ENCODE measurements at regions not wholly inside any gene's neighbourhood (a gene's known extent, or its start where the extent isn't known, plus 50 kb on each side); places are given as distances from the start of the nearest gene placed in this dataset.

DNA sequence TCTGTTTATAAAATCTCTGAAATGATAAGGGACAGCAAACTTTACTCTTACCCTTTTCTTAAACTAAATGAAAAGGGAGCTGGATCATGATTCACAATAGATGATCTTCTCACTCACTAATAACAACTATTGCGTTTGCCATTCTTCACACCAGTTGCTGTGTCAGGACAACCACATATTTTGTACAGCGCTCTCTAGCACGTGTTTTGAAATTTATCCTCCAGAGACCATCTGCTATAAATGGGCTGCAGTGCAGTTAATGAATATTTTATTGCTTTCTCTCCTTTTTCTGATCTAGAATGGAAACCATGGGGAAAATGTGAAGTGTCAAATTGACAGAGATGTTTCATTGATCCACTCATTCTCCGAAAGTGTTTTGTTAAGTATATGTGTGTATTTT lies 258.4 kb upstream of the CCNH start (continued):
- TF ChIP-seq, protein P1, sequence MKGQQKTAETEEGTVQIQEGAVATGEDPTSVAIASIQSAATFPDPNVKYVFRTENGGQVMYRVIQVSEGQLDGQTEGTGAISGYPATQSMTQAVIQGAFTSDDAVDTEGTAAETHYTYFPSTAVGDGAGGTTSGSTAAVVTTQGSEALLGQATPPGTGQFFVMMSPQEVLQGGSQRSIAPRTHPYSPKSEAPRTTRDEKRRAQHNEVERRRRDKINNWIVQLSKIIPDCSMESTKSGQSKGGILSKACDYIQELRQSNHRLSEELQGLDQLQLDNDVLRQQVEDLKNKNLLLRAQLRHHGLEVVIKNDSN (IDR thresholded peaks at IDR 0.05; ENCODE audit: borderline replicate concordance, low read depth): no peak
- TF ChIP-seq FOXJ3 (CRISPR knock-in tag; IDR thresholded peaks at IDR 0.05) (no peak), SMC3 (IDR thresholded peaks at IDR 0.05; ENCODE audit: low read depth, low read length) (no peak)

DNA sequence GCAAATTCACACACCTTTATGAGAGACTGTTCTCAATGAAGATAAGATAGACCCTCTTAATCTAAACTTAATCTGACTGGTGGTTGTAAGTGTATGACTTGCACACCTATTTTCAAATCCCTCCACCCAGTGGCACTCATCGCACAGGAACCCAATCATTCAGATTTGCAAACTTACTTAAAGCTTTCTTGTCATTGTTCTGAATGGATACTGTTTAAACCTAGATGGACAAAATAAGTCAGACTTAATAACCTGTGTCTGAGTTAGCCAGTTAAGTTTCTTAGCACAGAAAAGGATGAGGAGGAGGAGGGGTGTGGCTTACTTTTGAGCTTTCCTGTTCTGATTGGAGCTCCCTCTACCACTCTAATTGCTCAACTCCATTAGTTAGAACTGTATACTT lies 252.4 kb upstream of the CCNH start:
- H3K9ac ChIP-seq: no peak overlapping the region
- no peak overlapping the region for H3K4me3 ChIP-seq (ENCODE audit: low read depth in 2 of 2, low read length in 1 of 2)
- H3K79me2 ChIP-seq (ENCODE audit: insufficient read depth): no peaks in the 10 kb centered on the region
- H3K9me2 ChIP-seq: no peaks in the 10 kb centered on the region
- 33% methylated on average over 1 of the region's 1 CpG for WGBS (ENCODE audit: low lambda C conversion rate)
- no peak overlapping the region for H2AFZ ChIP-seq (ENCODE audit: low read depth)
- no peaks in the 10 kb centered on the region for H3F3A ChIP-seq (replicated peaks; ENCODE audit: insufficient read depth)
- no peaks in the 10 kb centered on the region for H3K4me1 ChIP-seq (ENCODE audit: control insufficient read depth in 1 of 2, insufficient read depth in 2 of 2, low read depth in 1 of 2, low read length in 1 of 2)
- ChIA-PET CTCF (no interaction called here), POLR2A (no interaction called here)
- no peak for TF ChIP-seq EZH2phosphoT487 (IDR thresholded peaks at IDR 0.05; ENCODE audit: borderline replicate concordance, low read depth)
- no peak for TF ChIP-seq CHD2 (IDR thresholded peaks at IDR 0.05; ENCODE audit: low read length, partially characterized antibody)
- no peak for TF ChIP-seq NRF1 (IDR thresholded peaks at IDR 0.05; ENCODE audit: low read depth, low read length)
- TF ChIP-seq NFIC (IDR thresholded peaks at IDR 0.05; ENCODE audit: borderline replicate concordance): no peak
- TF ChIP-seq, protein P2, sequence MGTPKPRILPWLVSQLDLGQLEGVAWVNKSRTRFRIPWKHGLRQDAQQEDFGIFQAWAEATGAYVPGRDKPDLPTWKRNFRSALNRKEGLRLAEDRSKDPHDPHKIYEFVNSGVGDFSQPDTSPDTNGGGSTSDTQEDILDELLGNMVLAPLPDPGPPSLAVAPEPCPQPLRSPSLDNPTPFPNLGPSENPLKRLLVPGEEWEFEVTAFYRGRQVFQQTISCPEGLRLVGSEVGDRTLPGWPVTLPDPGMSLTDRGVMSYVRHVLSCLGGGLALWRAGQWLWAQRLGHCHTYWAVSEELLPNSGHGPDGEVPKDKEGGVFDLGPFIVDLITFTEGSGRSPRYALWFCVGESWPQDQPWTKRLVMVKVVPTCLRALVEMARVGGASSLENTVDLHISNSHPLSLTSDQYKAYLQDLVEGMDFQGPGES (IDR thresholded peaks at IDR 0.05; ENCODE audit: low read depth, low read length): no peak
- TF ChIP-seq, protein P3, sequence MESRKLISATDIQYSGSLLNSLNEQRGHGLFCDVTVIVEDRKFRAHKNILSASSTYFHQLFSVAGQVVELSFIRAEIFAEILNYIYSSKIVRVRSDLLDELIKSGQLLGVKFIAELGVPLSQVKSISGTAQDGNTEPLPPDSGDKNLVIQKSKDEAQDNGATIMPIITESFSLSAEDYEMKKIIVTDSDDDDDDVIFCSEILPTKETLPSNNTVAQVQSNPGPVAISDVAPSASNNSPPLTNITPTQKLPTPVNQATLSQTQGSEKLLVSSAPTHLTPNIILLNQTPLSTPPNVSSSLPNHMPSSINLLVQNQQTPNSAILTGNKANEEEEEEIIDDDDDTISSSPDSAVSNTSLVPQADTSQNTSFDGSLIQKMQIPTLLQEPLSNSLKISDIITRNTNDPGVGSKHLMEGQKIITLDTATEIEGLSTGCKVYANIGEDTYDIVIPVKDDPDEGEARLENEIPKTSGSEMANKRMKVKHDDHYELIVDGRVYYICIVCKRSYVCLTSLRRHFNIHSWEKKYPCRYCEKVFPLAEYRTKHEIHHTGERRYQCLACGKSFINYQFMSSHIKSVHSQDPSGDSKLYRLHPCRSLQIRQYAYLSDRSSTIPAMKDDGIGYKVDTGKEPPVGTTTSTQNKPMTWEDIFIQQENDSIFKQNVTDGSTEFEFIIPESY (IDR thresholded peaks at IDR 0.05; ENCODE audit: borderline replicate concordance, low read depth): no peak
- H3K4me2 ChIP-seq: no peak overlapping the region
- H3K36me3 ChIP-seq (replicated peaks in 1 of 2; ENCODE audit: control insufficient read depth in 1 of 2, insufficient read depth in 2 of 2, low read length in 1 of 2): no peaks in the 10 kb centered on the region
- no peak overlapping the region for H3K27ac ChIP-seq (ENCODE audit: low read depth in 2 of 2, low read length in 1 of 2)
- no peaks in the 10 kb centered on the region for H4K20me1 ChIP-seq (ENCODE audit: insufficient read depth)
- H3K27me3 ChIP-seq (ENCODE audit: insufficient read depth): no peaks in the 10 kb centered on the region
- DNase-seq: no peak
- H3K9me3 ChIP-seq: no peaks in the 10 kb centered on the region

DNA sequence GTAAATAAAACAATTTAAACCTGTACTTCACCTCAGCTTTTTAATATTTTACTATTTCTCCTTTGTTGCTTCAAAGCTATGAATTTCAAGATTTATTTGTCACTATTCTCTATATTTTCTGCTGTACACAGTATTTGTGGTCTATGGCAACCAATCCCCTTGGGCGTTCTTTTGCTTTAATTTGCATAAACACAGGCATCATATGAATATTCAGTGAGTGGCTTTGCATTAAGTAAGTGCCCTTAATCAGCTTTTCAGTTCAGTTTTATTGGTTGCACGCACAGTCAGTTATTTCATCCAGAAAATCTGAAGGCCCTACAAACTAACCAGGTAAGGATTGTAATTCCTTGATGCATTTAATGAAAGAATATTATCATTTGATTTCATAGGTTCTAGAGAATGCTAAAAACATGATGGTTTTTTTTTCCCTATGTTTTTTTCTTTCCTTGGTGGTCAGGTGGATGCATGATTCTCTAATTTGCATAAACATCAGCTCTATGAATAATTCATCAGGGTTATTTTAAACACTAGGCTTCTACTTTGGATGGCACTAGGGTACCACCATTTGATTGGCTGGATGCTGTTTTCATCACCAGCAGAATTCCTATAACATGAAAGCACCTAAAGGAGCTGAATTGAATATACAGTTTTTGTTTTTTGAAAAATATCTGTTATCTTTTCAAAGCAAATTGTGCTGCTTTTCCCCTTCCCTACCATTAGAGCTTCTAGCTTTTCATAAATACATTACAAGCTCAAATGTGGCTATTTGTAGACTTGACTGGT lies 249.2 kb upstream of the CCNH start:
- Histone ChIP-seq H3F3A (replicated peaks; ENCODE audit: insufficient read depth) (no peaks in the 10 kb centered on the region), H3K4me3 (ENCODE audit: low read depth in 2 of 2, low read length in 1 of 2) (no peak overlapping the region), H3K27me3 (ENCODE audit: insufficient read depth) (no peaks in the 10 kb centered on the region), H2AFZ (ENCODE audit: low read depth) (no peak overlapping the region), H4K20me1 (ENCODE audit: insufficient read depth) (no peaks in the 10 kb centered on the region), H3K79me2 (ENCODE audit: insufficient read depth) (no peaks in the 10 kb centered on the region), H3K27ac (ENCODE audit: low read depth in 2 of 2, low read length in 1 of 2) (no peak overlapping the region), H3K9me3 (no peaks in the 10 kb centered on the region), H3K36me3 (replicated peaks in 1 of 2; ENCODE audit: control insufficient read depth in 1 of 2, insufficient read depth in 2 of 2, low read length in 1 of 2) (no peaks in the 10 kb centered on the region), H3K4me1 (ENCODE audit: control insufficient read depth in 1 of 2, insufficient read depth in 2 of 2, low read depth in 1 of 2, low read length in 1 of 2) (no peaks in the 10 kb centered on the region), H3K9me2 (no peaks in the 10 kb centered on the region), H3K9ac (no peak overlapping the region), H3K4me2 (no peak overlapping the region)
- no peak for DNase-seq
- CTCF ChIA-PET: interaction anchor here (0.7 to 1.0 kb wide), 3 partner anchors 9 to 90 kb away, joined by 3 to 4 read pairs (median 3); no protein-coding TSS in a partner anchor
- POLR2A ChIA-PET: no interaction called here
- WGBS (ENCODE audit: low lambda C conversion rate): 14% methylated on average over 2 of the region's 2 CpGs
- TF ChIP-seq RXRA (IDR thresholded peaks at IDR 0.05; ENCODE audit: borderline replicate concordance, low read depth) (no peak), GABPA (IDR thresholded peaks at IDR 0.05; ENCODE audit: low read depth) (no peak), NRF1 (IDR thresholded peaks at IDR 0.05; ENCODE audit: low read depth, low read length) (no peak), POLR2AphosphoS5 (IDR thresholded peaks at IDR 0.05; ENCODE audit: low read depth, low read length) (no peak), TCF12 (IDR thresholded peaks at IDR 0.05) (no peak), RAD21 (IDR thresholded peaks at IDR 0.05; ENCODE audit: low read length) (no peak), FOSL2 (IDR thresholded peaks at IDR 0.05; ENCODE audit: borderline replicate concordance, low read depth) (no peak)
- TF ChIP-seq, protein P4, sequence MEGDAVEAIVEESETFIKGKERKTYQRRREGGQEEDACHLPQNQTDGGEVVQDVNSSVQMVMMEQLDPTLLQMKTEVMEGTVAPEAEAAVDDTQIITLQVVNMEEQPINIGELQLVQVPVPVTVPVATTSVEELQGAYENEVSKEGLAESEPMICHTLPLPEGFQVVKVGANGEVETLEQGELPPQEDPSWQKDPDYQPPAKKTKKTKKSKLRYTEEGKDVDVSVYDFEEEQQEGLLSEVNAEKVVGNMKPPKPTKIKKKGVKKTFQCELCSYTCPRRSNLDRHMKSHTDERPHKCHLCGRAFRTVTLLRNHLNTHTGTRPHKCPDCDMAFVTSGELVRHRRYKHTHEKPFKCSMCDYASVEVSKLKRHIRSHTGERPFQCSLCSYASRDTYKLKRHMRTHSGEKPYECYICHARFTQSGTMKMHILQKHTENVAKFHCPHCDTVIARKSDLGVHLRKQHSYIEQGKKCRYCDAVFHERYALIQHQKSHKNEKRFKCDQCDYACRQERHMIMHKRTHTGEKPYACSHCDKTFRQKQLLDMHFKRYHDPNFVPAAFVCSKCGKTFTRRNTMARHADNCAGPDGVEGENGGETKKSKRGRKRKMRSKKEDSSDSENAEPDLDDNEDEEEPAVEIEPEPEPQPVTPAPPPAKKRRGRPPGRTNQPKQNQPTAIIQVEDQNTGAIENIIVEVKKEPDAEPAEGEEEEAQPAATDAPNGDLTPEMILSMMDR (IDR thresholded peaks at IDR 0.05): no peak
- TF ChIP-seq, protein P2 (IDR thresholded peaks at IDR 0.05; ENCODE audit: low read depth, low read length): no peak

Measured in SK-N-SH (cell line).